HEK293 (cell line): ENCODE measurements at regions not wholly inside any gene's neighbourhood (a gene's known extent, or its start where the extent isn't known, plus 50 kb on each side); places are given as distances from the start of the nearest gene placed in this dataset.

Source experiments
- CTCF ChIA-PET: fragments of 350-600 bp; formaldehyde crosslinking; extraction: SDS; loops from one replicate; lab custom pipeline; 2021; ENCODE audit warnings: antibody characterized with exemption; lab: Yijun Ruan, JAX
- POLR2A ChIA-PET: fragments of 300-600 bp; formaldehyde crosslinking; extraction: SDS; loops from one replicate; lab custom pipeline; 2020; ENCODE audit warnings: antibody characterized with exemption, inconsistent platforms; lab: Yijun Ruan, JAX
- H3K27ac ChIP-seq: fragments of 200-500 bp; sonication (Bioruptor generic); 2 replicates; pipeline ENCODE4 v1.5.1; 2014; ENCODE audit warnings: low read depth, low read length, control low read depth, inconsistent platforms; ENCODE audit errors: extremely low read depth
- H3K36me3 ChIP-seq, 2 experiments: fragments of 200-500 bp in 1 of 2; sonication (Bioruptor generic) in 1 of 2; 1 replicate in 1 of 2; 2 replicates in 1 of 2; pipeline ENCODE4 v1.5.1; 2014 to 2017; ENCODE audit warnings: inconsistent platforms in 2 of 2, low read length in 2 of 2; ENCODE audit not compliant: control insufficient read depth in 2 of 2, insufficient read depth in 1 of 2
- H3K4me1 ChIP-seq: fragments of 200-500 bp; sonication (Bioruptor generic); 2 replicates; pipeline ENCODE4 v1.5.1; 2014; ENCODE audit warnings: mild to moderate bottlenecking, low read length, inconsistent platforms; ENCODE audit not compliant: control insufficient read depth, insufficient read depth
- H3K4me3 ChIP-seq: 2 replicates; pipeline ENCODE4 v1.5.1; 2011; ENCODE audit warnings: low read depth, mild to moderate bottlenecking, control low read depth, low read length, moderate library complexity
- H3K9me3 ChIP-seq: fragments of 200-500 bp; sonication (Bioruptor generic); 2 replicates; pipeline ENCODE4 v1.5.1; 2014; ENCODE audit warnings: low read depth, low read length, inconsistent platforms; ENCODE audit not compliant: control insufficient read depth, insufficient read depth
- GLI4 ChIP-seq: fragments of 450-650 bp; formaldehyde crosslinking; IDR thresholded peaks from 2 replicates; pipeline ENCODE4 v1.5.1; 2016; ENCODE audit warnings: missing biosample characterization, missing genetic modification characterization
- HOXA7 ChIP-seq: sonication (generic); formaldehyde crosslinking; IDR thresholded peaks from 2 replicates; pipeline ENCODE4 v1.8.1; 2022; ENCODE audit warnings: missing genetic modification reagents, borderline replicate concordance
- SCRT2 ChIP-seq: fragments of 450-650 bp; formaldehyde crosslinking; IDR thresholded peaks from 2 replicates; pipeline ENCODE4 v1.5.1; 2016; ENCODE audit warnings: missing biosample characterization, missing genetic modification characterization
- SP2 ChIP-seq: fragments of 450-650 bp; formaldehyde crosslinking; IDR thresholded peaks from 2 replicates; pipeline ENCODE4 v1.5.1; 2016; ENCODE audit warnings: missing biosample characterization, missing genetic modification characterization
- YY2 ChIP-seq: fragments of 450-650 bp; formaldehyde crosslinking; IDR thresholded peaks from 2 replicates; pipeline ENCODE4 v1.5.1; 2016; ENCODE audit warnings: missing biosample characterization, missing genetic modification characterization
- ZBTB21 ChIP-seq: fragments of 450-650 bp; formaldehyde crosslinking; IDR thresholded peaks from 2 replicates; pipeline ENCODE4 v1.5.1; 2017; ENCODE audit warnings: missing biosample characterization, missing genetic modification characterization
- ZNF169 ChIP-seq: fragments of 450-650 bp; formaldehyde crosslinking; IDR thresholded peaks from 2 replicates; pipeline ENCODE4 v1.5.1; 2016; ENCODE audit warnings: missing biosample characterization, missing genetic modification characterization
- ZNF2 ChIP-seq: fragments of 450-650 bp; formaldehyde crosslinking; IDR thresholded peaks from 2 replicates; pipeline ENCODE4 v1.5.1; 2016; ENCODE audit warnings: missing biosample characterization, missing genetic modification characterization
- ZNF501 ChIP-seq: fragments of 450-650 bp; formaldehyde crosslinking; IDR thresholded peaks from 2 replicates; pipeline ENCODE4 v1.5.1; 2016; ENCODE audit warnings: missing biosample characterization, missing genetic modification characterization
- ZNF558 ChIP-seq: fragments of 450-650 bp; formaldehyde crosslinking; IDR thresholded peaks from 2 replicates; pipeline ENCODE4 v1.5.1; 2016; ENCODE audit warnings: missing biosample characterization, missing genetic modification characterization
- ZNF561 ChIP-seq: fragments of 450-650 bp; IDR thresholded peaks from 2 replicates; pipeline ENCODE4 v1.5.1; 2018; ENCODE audit warnings: missing biosample characterization, missing genetic modification characterization, borderline replicate concordance
- ZNF621 ChIP-seq: fragments of 450-650 bp; formaldehyde crosslinking; IDR thresholded peaks from 2 replicates; pipeline ENCODE4 v1.5.1; 2017; ENCODE audit warnings: missing biosample characterization, missing genetic modification characterization
- ZNF654 ChIP-seq: fragments of 450-650 bp; formaldehyde crosslinking; IDR thresholded peaks from 2 replicates; pipeline ENCODE4 v1.5.1; 2016; ENCODE audit warnings: low read depth, missing biosample characterization, missing genetic modification characterization
- ZNF660 ChIP-seq: fragments of 450-650 bp; IDR thresholded peaks from 2 replicates; pipeline ENCODE4 v1.5.1; 2018; ENCODE audit warnings: missing biosample characterization, mild to moderate bottlenecking, missing genetic modification characterization
- ZNF785 ChIP-seq: fragments of 450-650 bp; formaldehyde crosslinking; IDR thresholded peaks from 2 replicates; pipeline ENCODE4 v1.5.1; 2016; ENCODE audit warnings: missing biosample characterization, missing genetic modification characterization
- TF ChIP-seq, protein P1 (sequence below): fragments of 450-650 bp; formaldehyde crosslinking; IDR thresholded peaks from 2 replicates; pipeline ENCODE4 v1.5.1; 2016; ENCODE audit warnings: missing biosample characterization, missing genetic modification characterization
- TF ChIP-seq, protein P2 (sequence below): fragments of 450-650 bp; IDR thresholded peaks from 2 replicates; pipeline ENCODE4 v1.5.1; 2018; ENCODE audit warnings: missing biosample characterization, mild to moderate bottlenecking, missing genetic modification characterization
- TF ChIP-seq, protein P3 (sequence below): fragments of 450-650 bp; formaldehyde crosslinking; IDR thresholded peaks from 2 replicates; pipeline ENCODE4 v1.5.1; 2016; ENCODE audit warnings: missing biosample characterization, missing genetic modification characterization
- TF ChIP-seq, protein P4 (sequence below): fragments of 450-650 bp; formaldehyde crosslinking; IDR thresholded peaks from 2 replicates; pipeline ENCODE4 v1.5.1; 2016; ENCODE audit warnings: missing biosample characterization, missing genetic modification characterization
- TF ChIP-seq, protein P5 (sequence below): fragments of 450-650 bp; formaldehyde crosslinking; IDR thresholded peaks from 2 replicates; pipeline ENCODE4 v1.5.1; 2017; ENCODE audit warnings: missing biosample characterization, missing genetic modification characterization

DNA sequence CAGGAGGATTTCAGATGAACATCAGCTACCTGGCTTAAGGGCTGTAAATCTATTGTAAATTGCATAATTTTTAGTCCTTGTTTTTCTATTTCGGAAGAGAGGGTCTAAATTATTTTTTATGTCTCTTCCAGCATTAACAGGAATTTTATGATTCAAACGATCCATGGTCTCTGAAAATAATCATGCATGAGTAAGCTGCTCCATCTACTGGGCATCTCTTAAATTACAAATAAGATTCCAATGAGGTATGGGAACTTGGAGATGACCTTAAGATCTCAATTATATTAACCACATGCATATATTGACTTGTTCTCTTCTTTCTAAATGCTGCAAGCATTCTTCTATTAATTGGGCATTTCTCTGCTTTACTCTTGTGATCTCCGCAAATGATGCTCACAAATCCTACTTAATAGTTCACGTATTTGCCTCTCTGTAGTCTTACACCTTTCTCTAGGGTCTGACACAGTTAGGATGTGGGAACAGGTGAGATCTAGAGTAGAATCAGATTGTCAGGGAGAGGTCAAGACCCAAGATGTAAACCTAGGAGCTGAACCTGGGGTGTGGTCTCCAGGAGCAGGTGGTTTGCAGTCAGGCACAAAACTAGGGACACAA lies 86.9 kb downstream of the NUDT12 start:
- H3K4me1 ChIP-seq, result no peaks in the 10 kb centered on the region
- H3K36me3 ChIP-seq, result no peaks in the 10 kb centered on the region
- TF ChIP-seq ZNF2 (tag by site-specific recombination) (0 out of 2 replicates have a peak, but pooled peaks have one; percentile 25), ZNF561 (tag by site-specific recombination) (peak; percentile 30; the same call in 1 of the 2 replicates), HOXA7 (CRISPR knock-in tag) (no peak), ZNF501 (tag by site-specific recombination) (no peak), SCRT2 (tag by site-specific recombination) (peak; percentile 69), ZNF654 (peak; percentile 88), SP2 (tag by site-specific recombination) (no peak), ZNF621 (tag by site-specific recombination) (no peak), ZNF660 (tag by site-specific recombination) (peak; percentile 46; the same call in 1 of the 2 replicates), GLI4 (no peak)
- TF ChIP-seq, protein P1, sequence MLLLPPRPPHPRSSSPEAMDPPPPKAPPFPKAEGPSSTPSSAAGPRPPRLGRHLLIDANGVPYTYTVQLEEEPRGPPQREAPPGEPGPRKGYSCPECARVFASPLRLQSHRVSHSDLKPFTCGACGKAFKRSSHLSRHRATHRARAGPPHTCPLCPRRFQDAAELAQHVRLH (tag by site-specific recombination), result no peak
- TF ChIP-seq, protein P2, sequence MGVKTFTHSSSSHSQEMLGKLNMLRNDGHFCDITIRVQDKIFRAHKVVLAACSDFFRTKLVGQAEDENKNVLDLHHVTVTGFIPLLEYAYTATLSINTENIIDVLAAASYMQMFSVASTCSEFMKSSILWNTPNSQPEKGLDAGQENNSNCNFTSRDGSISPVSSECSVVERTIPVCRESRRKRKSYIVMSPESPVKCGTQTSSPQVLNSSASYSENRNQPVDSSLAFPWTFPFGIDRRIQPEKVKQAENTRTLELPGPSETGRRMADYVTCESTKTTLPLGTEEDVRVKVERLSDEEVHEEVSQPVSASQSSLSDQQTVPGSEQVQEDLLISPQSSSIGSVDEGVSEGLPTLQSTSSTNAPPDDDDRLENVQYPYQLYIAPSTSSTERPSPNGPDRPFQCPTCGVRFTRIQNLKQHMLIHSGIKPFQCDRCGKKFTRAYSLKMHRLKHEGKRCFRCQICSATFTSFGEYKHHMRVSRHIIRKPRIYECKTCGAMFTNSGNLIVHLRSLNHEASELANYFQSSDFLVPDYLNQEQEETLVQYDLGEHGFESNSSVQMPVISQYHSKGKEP (tag by site-specific recombination), result no peak
- TF ChIP-seq, protein P3, sequence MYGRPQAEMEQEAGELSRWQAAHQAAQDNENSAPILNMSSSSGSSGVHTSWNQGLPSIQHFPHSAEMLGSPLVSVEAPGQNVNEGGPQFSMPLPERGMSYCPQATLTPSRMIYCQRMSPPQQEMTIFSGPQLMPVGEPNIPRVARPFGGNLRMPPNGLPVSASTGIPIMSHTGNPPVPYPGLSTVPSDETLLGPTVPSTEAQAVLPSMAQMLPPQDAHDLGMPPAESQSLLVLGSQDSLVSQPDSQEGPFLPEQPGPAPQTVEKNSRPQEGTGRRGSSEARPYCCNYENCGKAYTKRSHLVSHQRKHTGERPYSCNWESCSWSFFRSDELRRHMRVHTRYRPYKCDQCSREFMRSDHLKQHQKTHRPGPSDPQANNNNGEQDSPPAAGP (tag by site-specific recombination), result no peak
- TF ChIP-seq, protein P4, sequence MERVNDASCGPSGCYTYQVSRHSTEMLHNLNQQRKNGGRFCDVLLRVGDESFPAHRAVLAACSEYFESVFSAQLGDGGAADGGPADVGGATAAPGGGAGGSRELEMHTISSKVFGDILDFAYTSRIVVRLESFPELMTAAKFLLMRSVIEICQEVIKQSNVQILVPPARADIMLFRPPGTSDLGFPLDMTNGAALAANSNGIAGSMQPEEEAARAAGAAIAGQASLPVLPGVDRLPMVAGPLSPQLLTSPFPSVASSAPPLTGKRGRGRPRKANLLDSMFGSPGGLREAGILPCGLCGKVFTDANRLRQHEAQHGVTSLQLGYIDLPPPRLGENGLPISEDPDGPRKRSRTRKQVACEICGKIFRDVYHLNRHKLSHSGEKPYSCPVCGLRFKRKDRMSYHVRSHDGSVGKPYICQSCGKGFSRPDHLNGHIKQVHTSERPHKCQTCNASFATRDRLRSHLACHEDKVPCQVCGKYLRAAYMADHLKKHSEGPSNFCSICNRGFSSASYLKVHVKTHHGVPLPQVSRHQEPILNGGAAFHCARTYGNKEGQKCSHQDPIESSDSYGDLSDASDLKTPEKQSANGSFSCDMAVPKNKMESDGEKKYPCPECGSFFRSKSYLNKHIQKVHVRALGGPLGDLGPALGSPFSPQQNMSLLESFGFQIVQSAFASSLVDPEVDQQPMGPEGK (tag by site-specific recombination), result no peak
- H3K4me3 ChIP-seq, result no peak overlapping the region
- H3K27ac ChIP-seq, result no peak overlapping the region
- no peaks in the 10 kb centered on the region for H3K9me3 ChIP-seq
- ChIA-PET CTCF (interaction anchor here (0.6 to 2.9 kb wide), 21 partner anchors 8 to 894 kb away, joined by 3 to 34 read pairs (median 5); no protein-coding TSS in a partner anchor), POLR2A (interaction anchor here (1.9 kb wide), 1 partner anchor 217 kb away, joined by 14 read pairs; the partner anchor contains the start of gene MACIR)

DNA sequence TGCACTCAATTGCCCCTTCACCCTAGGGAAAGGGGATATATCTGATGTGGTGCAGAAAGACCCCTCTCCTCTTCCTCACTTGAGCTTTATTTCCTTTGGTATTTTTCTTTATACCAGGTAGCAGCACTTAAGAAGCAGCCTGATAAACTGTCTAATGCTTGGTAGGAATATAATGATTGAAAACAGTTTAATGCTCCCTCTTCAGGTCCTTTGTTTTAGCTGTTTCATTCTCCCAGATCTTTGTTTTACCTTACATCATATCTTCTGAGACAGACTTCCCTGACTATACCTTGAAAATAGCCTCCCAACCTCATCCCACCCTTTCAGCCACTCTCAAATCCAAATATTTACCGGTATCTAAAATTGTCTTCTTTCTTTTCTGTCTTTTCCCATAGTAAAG lies 87.9 kb downstream of the NUDT12 start:
- CTCF ChIA-PET, result interaction anchor here (0.7 to 2.9 kb wide), 17 partner anchors 9 to 891 kb away, joined by 3 to 34 read pairs (median 5); no protein-coding TSS in a partner anchor
- H3K4me1 ChIP-seq, result no peaks in the 10 kb centered on the region
- no peak overlapping the region for H3K4me3 ChIP-seq
- no peak overlapping the region for H3K27ac ChIP-seq
- TF ChIP-seq YY2 (tag by site-specific recombination), result no peak
- no peak for TF ChIP-seq ZNF169
- no peak for TF ChIP-seq ZBTB21 (tag by site-specific recombination)
- no peak for TF ChIP-seq ZNF558
- TF ChIP-seq, protein P5, sequence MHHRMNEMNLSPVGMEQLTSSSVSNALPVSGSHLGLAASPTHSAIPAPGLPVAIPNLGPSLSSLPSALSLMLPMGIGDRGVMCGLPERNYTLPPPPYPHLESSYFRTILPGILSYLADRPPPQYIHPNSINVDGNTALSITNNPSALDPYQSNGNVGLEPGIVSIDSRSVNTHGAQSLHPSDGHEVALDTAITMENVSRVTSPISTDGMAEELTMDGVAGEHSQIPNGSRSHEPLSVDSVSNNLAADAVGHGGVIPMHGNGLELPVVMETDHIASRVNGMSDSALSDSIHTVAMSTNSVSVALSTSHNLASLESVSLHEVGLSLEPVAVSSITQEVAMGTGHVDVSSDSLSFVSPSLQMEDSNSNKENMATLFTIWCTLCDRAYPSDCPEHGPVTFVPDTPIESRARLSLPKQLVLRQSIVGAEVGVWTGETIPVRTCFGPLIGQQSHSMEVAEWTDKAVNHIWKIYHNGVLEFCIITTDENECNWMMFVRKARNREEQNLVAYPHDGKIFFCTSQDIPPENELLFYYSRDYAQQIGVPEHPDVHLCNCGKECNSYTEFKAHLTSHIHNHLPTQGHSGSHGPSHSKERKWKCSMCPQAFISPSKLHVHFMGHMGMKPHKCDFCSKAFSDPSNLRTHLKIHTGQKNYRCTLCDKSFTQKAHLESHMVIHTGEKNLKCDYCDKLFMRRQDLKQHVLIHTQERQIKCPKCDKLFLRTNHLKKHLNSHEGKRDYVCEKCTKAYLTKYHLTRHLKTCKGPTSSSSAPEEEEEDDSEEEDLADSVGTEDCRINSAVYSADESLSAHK, result no peak
- no peak for TF ChIP-seq ZNF785 (tag by site-specific recombination)
- no peaks in the 10 kb centered on the region for H3K9me3 ChIP-seq
- POLR2A ChIA-PET, result interaction anchor here (1.9 kb wide), 1 partner anchor 216 kb away, joined by 14 read pairs; the partner anchor contains the start of gene MACIR
- no peaks in the 10 kb centered on the region for H3K36me3 ChIP-seq
